ENCODE measurements at regions not wholly inside any gene's neighbourhood (a gene's known extent, or its start where the extent isn't known, plus 50 kb on each side); places are given as distances from the start of the nearest gene placed in this dataset.
"Not testable (repeated sequence)": the region's sequence is repeated elsewhere in the genome, so short reads cannot be mapped to it uniquely, and the experiment has no call there.

DNA sequence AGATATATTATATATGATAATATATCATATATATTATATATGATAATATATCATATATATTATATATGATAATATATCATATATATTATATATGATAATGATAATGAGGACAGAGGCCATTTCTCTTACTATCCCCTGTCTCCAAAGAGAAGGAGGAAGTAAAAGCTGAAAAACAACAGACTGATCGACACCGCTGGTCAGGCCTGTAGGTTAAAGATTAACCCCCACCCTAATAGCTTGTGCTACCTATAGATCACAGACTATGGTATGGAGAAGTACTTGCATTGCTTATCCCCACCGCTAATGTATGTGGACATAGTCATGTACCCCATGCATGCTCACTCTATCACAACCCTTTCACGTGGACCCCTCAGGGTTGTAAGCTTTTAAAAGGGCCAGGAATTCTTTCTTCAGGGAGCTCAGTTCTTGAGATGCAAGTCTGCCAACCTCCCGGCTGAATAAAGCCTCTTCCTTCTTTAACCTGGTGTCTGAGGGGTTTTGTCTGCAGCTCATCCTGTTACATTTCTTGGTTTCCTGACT, 786.1 kb upstream of the TMEM132C start:
- DNase-seq, result no peak

DNA sequence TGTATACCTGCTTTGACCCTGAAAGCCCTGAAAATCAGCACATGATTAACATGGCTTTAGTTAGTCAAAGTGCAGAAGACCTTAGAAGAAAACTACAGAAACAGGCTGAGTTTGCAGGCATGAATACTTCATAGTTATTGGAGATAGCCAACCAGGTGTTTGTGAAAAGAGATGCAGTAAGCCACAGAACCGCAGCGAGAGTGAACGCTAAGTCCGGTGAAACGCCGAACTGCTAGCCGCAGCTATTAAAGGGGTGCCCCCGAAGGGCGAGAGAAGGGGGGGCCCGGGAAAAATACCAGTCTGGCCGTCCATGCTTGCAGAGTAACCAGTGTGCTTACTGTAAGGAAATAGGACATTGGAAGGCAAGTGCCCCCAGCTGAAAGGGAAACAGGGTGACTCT, 784.0 kb upstream of the TMEM132C start:
- DNase-seq, result no peak

DNA sequence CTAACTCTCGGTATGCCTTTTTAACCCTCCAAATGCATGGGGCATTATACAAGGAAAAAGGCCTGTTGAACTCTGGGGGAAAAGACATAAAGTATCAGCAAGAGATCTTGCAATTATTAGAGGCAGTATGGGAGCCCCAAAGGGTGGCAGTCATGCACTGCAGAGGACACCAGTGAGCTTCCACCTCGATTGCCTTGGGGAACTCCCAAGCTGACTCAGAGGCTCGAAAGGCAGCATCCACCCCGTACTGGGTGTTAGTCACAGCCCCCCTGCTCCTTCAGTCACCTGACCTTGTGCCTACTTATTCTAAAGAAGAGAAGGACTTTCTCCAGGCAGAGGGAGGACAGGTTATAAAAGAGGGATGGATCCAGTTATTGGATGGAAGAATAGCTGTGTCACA, 781.4 kb upstream of the TMEM132C start:
- DNase-seq, result peak; percentile 38

- no peak for DNase-seq
Observed at GRCh38 chr12:127487031-127487430, 779.9 kb upstream of the TMEM132C start.

DNA sequence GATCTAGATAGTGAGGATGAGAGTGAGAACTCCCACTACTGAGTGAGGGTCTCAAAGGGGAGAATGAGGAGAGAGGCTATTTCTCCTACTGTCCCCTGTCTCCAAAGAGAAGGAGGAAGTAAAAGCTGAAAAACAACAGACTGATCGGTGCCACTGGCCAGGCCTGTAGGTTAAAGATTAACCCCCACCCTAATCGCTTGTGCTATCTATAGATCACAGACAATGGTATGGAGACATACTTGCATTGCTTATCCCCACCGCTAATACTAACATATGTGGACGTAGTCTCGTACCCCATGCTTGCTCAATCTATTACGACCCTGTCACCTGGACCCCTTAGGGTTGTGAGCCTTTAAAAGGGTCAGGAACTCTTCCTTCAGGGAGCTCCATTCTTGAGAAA, 777.9 kb upstream of the TMEM132C start:
- DNase-seq, result no peak

- no peak for DNase-seq
Observed at GRCh38 chr12:127494961-127495915, 771.7 kb upstream of the TMEM132C start.

GRCh38 chr12:127496255-127496654, 770.7 kb upstream of the TMEM132C start:
- no peak for DNase-seq

- DNase-seq, result no peak
Observed at GRCh38 chr12:127500512-127501035, 766.4 kb upstream of the TMEM132C start.

GRCh38 chr12:127501916-127502315, 765.1 kb upstream of the TMEM132C start:
- no peak for DNase-seq

GRCh38 chr12:127503246-127503645, 763.7 kb upstream of the TMEM132C start:
- no peak for DNase-seq

DNA sequence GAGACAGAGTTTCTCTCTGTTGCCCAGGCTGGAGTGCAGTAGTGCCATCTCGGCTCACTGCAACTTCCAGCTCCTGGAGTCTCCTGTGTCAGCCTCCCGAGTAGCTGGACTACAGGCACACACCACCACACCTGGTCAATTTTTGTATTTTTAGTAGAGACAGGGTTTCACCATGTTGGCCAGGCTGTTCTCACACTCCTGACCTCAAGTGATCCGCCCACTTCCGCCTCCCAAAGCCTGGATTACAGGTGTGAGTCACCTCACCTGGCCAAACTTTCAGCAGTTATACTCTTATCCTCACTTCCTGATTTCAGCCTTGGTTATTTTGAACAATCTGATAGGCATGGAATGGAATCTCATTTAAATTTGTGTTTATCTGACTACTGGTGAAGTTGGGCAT, 763.0 kb upstream of the TMEM132C start:
- DNase-seq, result not testable (repeated sequence)

DNA sequence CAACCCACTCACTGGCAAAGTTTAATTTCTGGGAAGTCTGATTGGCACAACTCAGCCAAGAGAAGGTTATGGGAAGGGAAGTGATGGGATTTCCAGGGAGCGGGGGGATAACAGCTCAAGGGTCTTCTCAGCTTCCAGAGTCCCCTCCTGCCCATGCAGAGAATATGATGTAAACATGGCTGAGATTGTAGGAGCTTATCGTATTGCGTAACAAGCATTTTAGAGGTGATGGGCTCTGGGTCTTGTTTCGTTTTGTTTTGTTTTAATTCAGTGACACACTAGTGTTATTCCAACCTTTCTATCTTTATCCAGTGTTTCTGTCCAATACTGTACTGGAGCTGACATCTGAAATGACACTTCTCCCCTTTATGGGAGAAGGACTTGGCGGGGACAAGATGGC, 762.1 kb upstream of the TMEM132C start:
- DNase-seq, result no peak

- DNase-seq, result no peak
Observed at GRCh38 chr12:127507341-127507740, 759.6 kb upstream of the TMEM132C start.

DNA sequence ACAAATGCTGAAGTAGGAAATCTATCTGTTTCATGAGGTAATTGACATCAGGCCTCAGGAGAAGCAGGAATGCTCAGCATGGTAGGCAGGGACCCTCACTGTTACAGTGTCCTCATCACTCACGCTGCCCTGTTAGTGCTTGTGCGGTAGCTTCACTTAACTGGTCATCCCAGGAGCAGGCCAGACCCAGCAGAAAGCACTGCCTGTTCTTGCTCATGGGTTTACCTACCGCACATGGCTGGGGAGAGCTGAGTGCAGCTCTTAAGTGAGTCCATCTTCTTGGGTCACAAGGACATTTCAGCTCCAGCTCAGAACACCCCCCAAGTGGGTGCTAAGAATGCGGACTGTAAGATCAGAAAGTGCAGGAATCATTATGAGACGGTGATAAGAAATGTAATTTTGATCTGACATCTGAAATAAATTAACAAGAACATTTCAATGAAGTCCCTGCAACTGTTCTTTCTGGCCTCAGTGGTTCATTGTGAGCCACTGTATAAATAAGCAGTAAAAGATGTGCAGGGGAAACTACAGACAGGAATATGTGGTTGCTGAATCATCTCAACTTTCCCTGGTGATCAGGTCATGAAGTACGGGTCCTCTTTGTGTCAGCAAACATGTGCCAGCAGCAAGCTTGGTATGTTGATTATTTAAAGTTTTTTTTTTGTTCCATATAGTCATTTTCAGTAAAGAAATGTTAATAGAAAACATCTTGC, 757.7 kb upstream of the TMEM132C start:
- no peak for DNase-seq

DNA sequence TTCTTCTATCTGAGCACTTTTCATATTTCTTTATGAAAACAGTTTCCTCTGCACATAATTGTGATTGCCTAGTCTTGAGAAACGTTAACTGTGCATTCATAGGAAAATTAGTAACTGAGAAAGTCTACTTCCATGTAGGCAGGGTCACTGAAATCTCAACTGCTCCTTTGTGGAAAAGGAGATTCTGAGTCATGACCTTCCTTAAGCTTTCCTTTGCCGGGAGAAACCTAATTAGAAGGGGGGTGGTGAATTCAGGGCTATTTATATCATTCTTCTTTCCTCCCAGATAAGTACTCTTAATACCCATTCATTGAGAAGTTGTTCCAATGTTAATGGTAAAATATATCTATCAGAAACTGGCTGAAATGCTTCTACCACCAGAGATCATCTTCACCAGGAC, 751.0 kb upstream of the TMEM132C start:
- DNase-seq, result no peak

- DNase-seq, result no peak
Observed at GRCh38 chr12:127516467-127516866, 750.5 kb upstream of the TMEM132C start.

- no peak for DNase-seq
Observed at GRCh38 chr12:127519779-127520178, 747.2 kb upstream of the TMEM132C start.

GRCh38 chr12:127526925-127527324, 740.0 kb upstream of the TMEM132C start:
- no peak for DNase-seq

- no peak for DNase-seq
Observed at GRCh38 chr12:127528551-127528950, 738.4 kb upstream of the TMEM132C start.

DNA sequence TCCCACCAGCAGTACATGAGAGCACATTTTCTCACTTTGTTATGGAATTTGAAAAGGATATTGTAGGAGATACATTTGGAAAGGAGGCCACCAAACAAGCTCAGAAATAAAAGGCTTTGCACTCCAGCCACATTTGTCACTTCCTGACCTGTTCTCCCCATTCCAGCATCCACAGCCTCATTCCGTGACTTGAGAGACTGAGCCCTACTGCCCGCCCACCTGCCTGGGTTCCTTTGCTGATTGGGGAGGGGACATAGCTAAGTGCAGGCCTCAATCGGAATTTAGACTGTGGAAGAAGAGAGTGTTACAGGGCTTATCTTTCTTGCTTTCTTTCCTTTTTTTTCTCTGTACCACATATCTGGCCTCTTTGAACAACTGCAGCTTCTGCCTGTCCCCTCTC, 735.4 kb upstream of the TMEM132C start:
- no peak for DNase-seq

GRCh38 chr12:127533353-127533752, 733.6 kb upstream of the TMEM132C start:
- DNase-seq, result no peak

GRCh38 chr12:127536833-127537428, 730.0 kb upstream of the TMEM132C start:
- DNase-seq, result no peak

GRCh38 chr12:127538316-127538715, 728.7 kb upstream of the TMEM132C start:
- DNase-seq, result no peak

Data from stimulated activated CD8-positive, alpha-beta memory T cell treated with anti-CD3 and anti-CD28 coated beads, Interleukin-4, amount 100 ng/mL, for 48 hours (primary cell).